Prostate gland (tissue), 2 donors: ENCODE measurements at regions not wholly inside any gene's neighbourhood (a gene's known extent, or its start where the extent isn't known, plus 50 kb on each side); places are given as distances from the start of the nearest gene placed in this dataset.

Source experiments
- DNase-seq: peaks from one replicate; pipeline ENCODE4 v3.0.0-alpha.2; 2019; ENCODE audit warnings: low spot score
- H3K27ac ChIP-seq, 2 donors: fragments of 200-600 bp; sonication (generic); 2 replicates each; pipeline ENCODE4 v1.5.1; 2017 to 2019
- H3K27me3 ChIP-seq: fragments of 200-600 bp; sonication (generic); replicated peaks from 2 replicates; pipeline ENCODE4 v1.5.1; 2019; ENCODE audit not compliant: insufficient read depth
- H3K36me3 ChIP-seq, 2 donors: fragments of 200-600 bp; sonication (generic); 1 replicate in 1 of 2; 2 replicates in 1 of 2; pipeline versions ENCODE4 v1.5.1 to v1.8.1; 2017 to 2019
- H3K4me1 ChIP-seq: fragments of 200-600 bp; sonication (generic); replicated peaks from 2 replicates; pipeline ENCODE4 v1.5.1; 2019
- H3K4me3 ChIP-seq, 2 donors: fragments of 200-600 bp; sonication (generic); 2 replicates each; pipeline ENCODE4 v1.5.1; 2017 to 2019
- H3K9me3 ChIP-seq: fragments of 200-600 bp; sonication (generic); 2 replicates; pipeline ENCODE4 v1.5.1; 2017
- POLR2A ChIP-seq: fragments of 450-650 bp; IDR thresholded peaks from one replicate; pipeline ENCODE4 v1.6.1; 2016; ENCODE audit warnings: antibody characterized with exemption, mild to moderate bottlenecking
- POLR2AphosphoS5 ChIP-seq: sonication (generic); formaldehyde crosslinking; IDR thresholded peaks from one replicate; pipeline ENCODE4 v1.6.1; 2017; ENCODE audit warnings: antibody characterized with exemption
- WGBS: methylation state at CpG from one replicate; pipeline ENCODE4 v1.1.5; 2018; 5-methylcytosine and 5-hydroxymethylcytosine counted together
- intact Hi-C: fragments of 100-400 bp; cut with DNase I; formaldehyde crosslinking; loops from one replicate; pipeline ENCODE4 v1.14.2; 2022
- TF ChIP-seq, protein P1 (sequence below), 4 experiments: fragments of 200-600 bp in 2 of 4; fragments of 450-650 bp in 2 of 4; sonication (generic) in 2 of 4; IDR thresholded peaks; 1 replicate in 3 of 4; 2 replicates in 1 of 4; pipeline ENCODE4 v1.5.1; 2016 to 2019; ENCODE audit warnings: antibody characterized with exemption in 4 of 4, mild to moderate bottlenecking in 2 of 4, moderate library complexity in 2 of 4

DNA sequence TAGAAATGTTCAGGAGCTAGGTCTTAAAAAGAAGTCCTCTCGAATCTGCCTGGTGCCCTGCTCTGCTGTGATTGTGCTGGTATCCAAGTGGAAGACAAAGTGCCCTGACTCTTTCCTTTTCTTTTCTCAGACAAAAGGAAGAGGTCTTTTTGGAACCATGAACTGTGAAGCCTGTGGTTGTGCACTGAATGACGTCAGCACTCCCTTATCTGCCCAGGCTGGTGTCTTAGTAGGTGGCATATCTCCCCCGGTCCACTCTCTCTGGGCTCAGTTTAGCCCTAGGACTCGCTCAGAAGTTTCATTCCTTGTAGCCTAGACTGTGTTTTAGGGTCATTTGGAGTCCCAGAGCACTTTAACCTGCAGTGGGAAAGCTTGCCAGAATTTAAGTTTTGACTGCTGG is 400.3 kb upstream of the CT83 start:
- 90% methylated on average over 4 of the region's 4 CpGs for WGBS
- intact Hi-C loops: no loop called here
- TF ChIP-seq, protein P1, sequence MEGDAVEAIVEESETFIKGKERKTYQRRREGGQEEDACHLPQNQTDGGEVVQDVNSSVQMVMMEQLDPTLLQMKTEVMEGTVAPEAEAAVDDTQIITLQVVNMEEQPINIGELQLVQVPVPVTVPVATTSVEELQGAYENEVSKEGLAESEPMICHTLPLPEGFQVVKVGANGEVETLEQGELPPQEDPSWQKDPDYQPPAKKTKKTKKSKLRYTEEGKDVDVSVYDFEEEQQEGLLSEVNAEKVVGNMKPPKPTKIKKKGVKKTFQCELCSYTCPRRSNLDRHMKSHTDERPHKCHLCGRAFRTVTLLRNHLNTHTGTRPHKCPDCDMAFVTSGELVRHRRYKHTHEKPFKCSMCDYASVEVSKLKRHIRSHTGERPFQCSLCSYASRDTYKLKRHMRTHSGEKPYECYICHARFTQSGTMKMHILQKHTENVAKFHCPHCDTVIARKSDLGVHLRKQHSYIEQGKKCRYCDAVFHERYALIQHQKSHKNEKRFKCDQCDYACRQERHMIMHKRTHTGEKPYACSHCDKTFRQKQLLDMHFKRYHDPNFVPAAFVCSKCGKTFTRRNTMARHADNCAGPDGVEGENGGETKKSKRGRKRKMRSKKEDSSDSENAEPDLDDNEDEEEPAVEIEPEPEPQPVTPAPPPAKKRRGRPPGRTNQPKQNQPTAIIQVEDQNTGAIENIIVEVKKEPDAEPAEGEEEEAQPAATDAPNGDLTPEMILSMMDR (IDR thresholded peaks at IDR 0.05): no peak
- no peak for TF ChIP-seq POLR2A
- no peak for TF ChIP-seq POLR2AphosphoS5
- H3K36me3 ChIP-seq: no peaks in the 10 kb centered on the region
- H3K4me1 ChIP-seq: no peaks in the 10 kb centered on the region
- H3K9me3 ChIP-seq: no peaks in the 10 kb centered on the region
- no peak overlapping the region for H3K27ac ChIP-seq
- DNase-seq: no peak
- no peak overlapping the region for H3K4me3 ChIP-seq
- H3K27me3 ChIP-seq: no peaks in the 10 kb centered on the region

DNA sequence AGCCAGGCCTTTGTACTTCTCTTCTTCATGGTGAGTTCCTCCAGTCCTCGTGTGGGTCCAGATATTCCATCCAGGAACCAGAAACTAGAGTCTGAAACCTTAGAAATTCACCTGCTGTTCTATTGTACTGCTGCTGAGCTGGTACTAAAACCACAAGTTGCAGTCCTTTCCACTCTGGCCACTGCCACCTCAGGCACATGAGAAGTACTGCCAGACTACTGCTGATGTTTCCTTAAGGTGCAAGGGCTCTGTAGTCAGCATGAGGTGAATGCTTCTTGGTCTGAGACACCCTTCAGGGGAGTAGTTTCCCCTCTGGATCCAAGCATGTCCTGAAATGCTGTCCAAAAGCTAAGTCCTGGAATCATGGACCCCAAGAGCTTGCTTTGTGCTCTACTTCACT is 399.6 kb upstream of the CT83 start:
- Histone ChIP-seq H3K27ac (no peak overlapping the region), H3K36me3 (no peaks in the 10 kb centered on the region), H3K27me3 (no peaks in the 10 kb centered on the region), H3K4me3 (no peak overlapping the region), H3K4me1 (no peaks in the 10 kb centered on the region), H3K9me3 (no peaks in the 10 kb centered on the region)
- DNase-seq: no peak
- intact Hi-C loops: no loop called here
- TF ChIP-seq POLR2AphosphoS5 (no peak), POLR2A (no peak)
- TF ChIP-seq, protein P1 (IDR thresholded peaks at IDR 0.05): no peak
- WGBS: 100% methylated on average over 1 of the region's 1 CpG

DNA sequence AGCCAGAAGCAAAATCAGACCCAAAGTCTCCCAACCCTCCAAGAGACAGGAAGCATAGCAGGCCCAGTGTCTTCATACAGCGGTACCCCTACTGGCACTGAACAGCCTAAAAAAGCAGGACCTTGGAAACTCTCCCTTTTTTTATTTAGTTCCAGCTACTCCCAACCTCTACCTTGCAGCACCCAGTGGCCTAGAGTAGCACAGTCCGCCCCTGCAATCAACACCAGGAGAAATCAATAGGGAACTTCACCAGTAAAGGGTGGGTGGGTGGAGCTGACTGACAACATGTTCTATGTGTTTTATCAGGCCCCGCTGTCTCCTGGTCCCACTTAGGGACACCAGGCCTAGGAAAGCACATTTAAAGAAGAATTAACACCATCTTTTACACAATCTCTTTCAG is 378.5 kb upstream of the CT83 start:
- no peak overlapping the region for H3K27ac ChIP-seq
- H3K9me3 ChIP-seq: no peaks in the 10 kb centered on the region
- no peaks in the 10 kb centered on the region for H3K4me1 ChIP-seq
- H3K36me3 ChIP-seq: no peaks in the 10 kb centered on the region
- 95% methylated on average over 3 of the region's 3 CpGs for WGBS
- intact Hi-C loops: no loop called here
- DNase-seq: no peak
- no peaks in the 10 kb centered on the region for H3K27me3 ChIP-seq
- H3K4me3 ChIP-seq: no peak overlapping the region
- no peak for TF ChIP-seq POLR2AphosphoS5
- TF ChIP-seq, protein P1 (IDR thresholded peaks at IDR 0.05): no peak
- no peak for TF ChIP-seq POLR2A

DNA sequence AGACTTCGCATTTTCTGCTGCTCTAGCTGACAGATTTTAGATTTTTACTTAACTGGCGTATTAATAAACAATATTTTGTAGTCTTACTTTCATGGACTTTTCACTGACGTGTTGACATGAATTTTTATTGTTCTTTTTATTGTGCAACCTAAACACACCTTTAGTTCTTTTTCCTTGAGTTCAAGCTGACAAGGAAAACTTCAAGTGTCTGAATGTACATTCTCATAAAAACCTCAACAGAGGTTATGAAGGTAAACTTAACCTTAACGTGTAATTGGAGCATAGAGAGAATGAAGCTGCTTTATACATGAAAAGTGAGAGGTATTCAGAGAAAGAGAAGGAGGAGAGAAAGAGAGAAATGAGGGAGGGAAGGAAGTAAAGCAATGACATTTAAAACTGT is 364.3 kb upstream of the CT83 start:
- Histone ChIP-seq H3K36me3 (no peaks in the 10 kb centered on the region), H3K9me3 (no peaks in the 10 kb centered on the region), H3K4me3 (no peak overlapping the region), H3K27ac (no peak overlapping the region), H3K27me3 (no peaks in the 10 kb centered on the region), H3K4me1 (no peaks in the 10 kb centered on the region)
- intact Hi-C loops: no loop called here
- TF ChIP-seq POLR2A (no peak), POLR2AphosphoS5 (no peak)
- TF ChIP-seq, protein P1 (IDR thresholded peaks at IDR 0.05): no peak
- no peak for DNase-seq
- WGBS: 63% methylated on average over 4 of the region's 4 CpGs

DNA sequence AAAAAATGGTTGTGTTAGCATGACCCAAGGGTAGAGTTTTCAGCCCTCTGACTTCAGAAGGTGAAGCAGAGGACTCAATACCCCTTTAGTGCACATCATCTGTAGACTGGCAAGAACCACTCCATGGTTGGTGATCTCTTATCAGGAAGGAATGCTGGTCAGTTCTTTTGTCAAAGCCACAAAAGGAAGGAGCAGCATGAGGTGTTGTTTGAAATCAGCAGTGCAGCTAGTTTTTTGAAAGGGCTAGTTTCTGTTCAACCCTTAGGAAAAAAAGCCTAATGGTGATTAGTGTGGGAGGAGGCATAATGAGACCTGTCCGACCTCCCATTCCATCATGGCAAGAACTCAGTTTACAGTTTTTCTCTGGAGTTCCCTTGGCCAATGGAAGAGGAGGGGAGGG is 362.0 kb upstream of the CT83 start:
- no peaks in the 10 kb centered on the region for H3K27me3 ChIP-seq
- H3K27ac ChIP-seq: no peak overlapping the region
- TF ChIP-seq POLR2AphosphoS5 (no peak), POLR2A (no peak)
- TF ChIP-seq, protein P1 (IDR thresholded peaks at IDR 0.05): no peak
- intact Hi-C loops: no loop called here
- H3K9me3 ChIP-seq: no peaks in the 10 kb centered on the region
- no peaks in the 10 kb centered on the region for H3K4me1 ChIP-seq
- H3K4me3 ChIP-seq: no peak overlapping the region
- WGBS: 71% methylated on average over 1 of the region's 1 CpG
- DNase-seq: no peak
- H3K36me3 ChIP-seq: no peaks in the 10 kb centered on the region
